Central memory CD8-positive, alpha-beta T cell (primary cell): ENCODE measurements at regions not wholly inside any gene's neighbourhood (a gene's known extent, or its start where the extent isn't known, plus 50 kb on each side); places are given as distances from the start of the nearest gene placed in this dataset.
"Not testable (repeated sequence)": the region's sequence is repeated elsewhere in the genome, so short reads cannot be mapped to it uniquely, and the experiment has no call there.

ENCODE experiments used
- ATAC-seq: fragments of 150-1000 bp; cut with Tn5 transposase; replicated peaks from 2 replicates; pipeline ENCODE4 v1.10.0; 2022; ENCODE audit warnings: mild to moderate bottlenecking, moderate FRiP score, moderate number of reproducible peaks; ENCODE audit not compliant: poor library complexity, severe bottlenecking; ENCODE audit errors: extremely low read depth
- DNase-seq, 2 donors: peaks; one replicate each; pipeline ENCODE4 v3.0.0; 2021; ENCODE audit warnings: low spot score in 2 of 2
- H3K27ac Mint-ChIP-seq: one replicate; pipeline ENCODE4 v1.8.0; 2022; ENCODE audit warnings: low read depth, mild to moderate bottlenecking, moderate library complexity, mixed read lengths
- H3K27me3 Mint-ChIP-seq: one replicate; pipeline ENCODE4 v1.8.0; 2022; ENCODE audit warnings: mixed read lengths
- H3K36me3 Mint-ChIP-seq: one replicate; pipeline ENCODE4 v1.8.0; 2022; ENCODE audit warnings: mild to moderate bottlenecking, moderate library complexity, mixed read lengths; ENCODE audit not compliant: insufficient read depth
- H3K4me1 Mint-ChIP-seq: one replicate; pipeline ENCODE4 v1.8.0; 2022; ENCODE audit warnings: mixed read lengths
- H3K4me3 Mint-ChIP-seq: one replicate; pipeline ENCODE4 v1.8.0; 2022; ENCODE audit warnings: mild to moderate bottlenecking, moderate library complexity, mixed read lengths
- H3K9me3 Mint-ChIP-seq: one replicate; pipeline ENCODE4 v1.8.0; 2022; ENCODE audit warnings: mixed read lengths

DNA sequence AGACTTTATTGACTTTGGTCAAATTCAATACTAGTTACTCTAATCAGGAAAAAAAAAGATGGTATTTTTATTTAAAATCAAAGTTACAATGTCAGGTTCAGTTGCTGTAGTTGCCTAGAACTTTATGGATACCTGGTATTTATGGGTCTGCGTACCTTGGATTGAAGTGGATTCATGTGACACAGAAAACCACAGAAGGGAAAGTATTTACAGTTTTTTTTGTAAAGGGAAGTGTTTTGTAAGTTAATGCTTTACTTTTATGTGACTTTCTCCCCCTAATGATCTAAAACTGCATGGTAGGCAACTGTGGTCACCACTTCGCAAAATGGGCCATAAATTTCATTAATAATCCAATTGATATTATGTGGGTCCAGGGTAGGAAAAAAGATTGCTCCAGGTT lies 65.2 kb upstream of the ADA2 start:
- no peak overlapping the region for H3K4me3 Mint-ChIP-seq
- H3K27ac Mint-ChIP-seq = no peak overlapping the region
- no peaks in the 10 kb centered on the region for H3K9me3 Mint-ChIP-seq
- H3K4me1 Mint-ChIP-seq = peaks cover 6% of the 10 kb centered on the region
- ATAC-seq (no peak), DNase-seq (no peak)
- H3K36me3 Mint-ChIP-seq = no peaks in the 10 kb centered on the region
- H3K27me3 Mint-ChIP-seq = peaks cover 33% of the 10 kb centered on the region

DNA sequence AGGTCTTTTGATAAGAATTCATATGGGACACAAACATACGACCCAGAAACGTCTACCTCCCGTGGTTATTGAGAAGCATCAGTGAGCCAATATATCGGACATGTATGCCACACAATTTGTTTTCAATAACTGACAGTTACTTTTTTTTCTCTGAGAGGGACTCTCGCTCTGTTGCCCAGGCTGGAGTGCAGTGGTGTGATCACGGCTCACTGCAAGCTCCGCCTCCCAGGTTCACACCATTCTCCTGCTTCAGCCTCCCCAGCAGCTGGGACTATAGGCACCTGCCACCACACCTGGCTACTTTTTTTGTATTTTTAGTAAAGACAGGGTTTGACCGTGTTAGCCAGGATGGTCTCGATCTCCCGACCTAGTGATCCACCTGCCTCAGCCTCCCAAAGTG lies 64.6 kb upstream of the ADA2 start:
- H3K4me3 Mint-ChIP-seq, DNase-seq, H3K27ac Mint-ChIP-seq, H3K4me1 Mint-ChIP-seq, ATAC-seq, H3K36me3 Mint-ChIP-seq, H3K9me3 Mint-ChIP-seq: not testable (repeated sequence)
- H3K27me3 Mint-ChIP-seq = peaks cover 27% of the 10 kb centered on the region

DNA sequence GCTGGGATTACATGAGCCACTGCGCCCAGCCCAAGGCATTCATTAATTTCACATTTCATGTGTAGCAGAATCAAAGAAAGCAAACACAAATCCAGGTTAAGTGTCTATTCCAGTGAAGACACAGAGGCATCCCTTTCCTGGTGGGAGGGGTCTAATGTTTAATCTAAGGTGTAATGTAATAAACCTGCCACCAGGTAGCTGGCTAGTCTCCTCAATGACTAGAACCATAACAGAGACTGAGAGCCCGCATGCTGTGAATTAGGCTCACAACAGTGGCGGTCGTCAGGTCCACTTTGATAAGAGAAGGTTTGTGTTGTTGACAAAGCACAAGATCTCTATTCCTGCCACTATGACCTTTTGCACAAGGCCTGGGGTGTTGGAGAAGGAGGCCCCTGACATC lies 64.2 kb upstream of the ADA2 start:
- Mint-ChIP-seq H3K36me3 (no peaks in the 10 kb centered on the region), H3K4me1 (peaks cover 6% of the 10 kb centered on the region), H3K4me3 (no peak overlapping the region)

DNA sequence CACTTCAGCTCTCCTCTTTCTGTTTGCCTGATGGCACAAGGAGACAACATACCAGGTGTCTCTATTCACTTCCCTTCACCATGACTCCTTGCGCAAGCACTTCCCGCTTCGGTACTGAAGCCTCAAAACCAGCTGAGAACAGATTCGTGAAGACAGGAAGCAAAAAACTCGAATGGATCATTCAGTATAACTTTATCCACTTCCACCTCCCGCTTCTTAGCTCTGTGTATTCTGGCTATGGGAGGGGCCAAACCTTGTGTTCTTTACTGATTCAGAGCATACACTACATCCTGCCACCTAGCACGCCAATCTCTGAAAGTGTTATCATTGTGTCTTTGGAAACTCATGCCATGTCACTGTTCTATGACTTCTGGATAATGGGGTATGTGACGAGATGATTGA lies 62.2 kb upstream of the ADA2 start:
- no peak overlapping the region for H3K4me3 Mint-ChIP-seq
- DNase-seq (no peak), ATAC-seq (no peak)
- H3K9me3 Mint-ChIP-seq = no peaks in the 10 kb centered on the region
- no peak overlapping the region for H3K27ac Mint-ChIP-seq
- no peaks in the 10 kb centered on the region for H3K36me3 Mint-ChIP-seq
- peaks cover 8% of the 10 kb centered on the region for H3K27me3 Mint-ChIP-seq
- H3K4me1 Mint-ChIP-seq = peaks cover 6% of the 10 kb centered on the region

More for the DNA sequence above, 64.2 kb upstream of the ADA2 start:
- ATAC-seq (no peak), DNase-seq (no peak)
- no peak overlapping the region for H3K27ac Mint-ChIP-seq
- H3K27me3 Mint-ChIP-seq = peaks cover 23% of the 10 kb centered on the region
- no peaks in the 10 kb centered on the region for H3K9me3 Mint-ChIP-seq

DNA sequence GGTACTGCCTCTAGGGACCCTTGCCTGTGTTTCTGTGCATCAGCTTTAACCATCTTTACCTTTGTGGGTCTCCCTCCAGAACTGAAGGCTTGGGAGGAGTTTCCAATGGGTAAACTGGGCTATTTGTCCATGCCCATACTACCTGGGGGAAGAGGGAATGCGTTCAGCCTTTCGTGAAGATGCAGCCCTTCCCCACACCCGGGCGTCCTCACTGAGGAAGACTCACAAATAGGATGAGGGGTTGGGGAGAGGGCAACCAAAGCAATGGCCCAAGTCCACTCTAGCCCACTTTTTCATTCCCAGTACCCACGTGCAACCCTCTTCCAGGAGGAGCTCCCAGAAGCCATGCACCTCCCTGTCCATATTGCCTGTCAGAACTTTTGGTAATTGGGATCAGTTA lies 61.8 kb upstream of the ADA2 start:
- H3K4me1 Mint-ChIP-seq = peaks cover 6% of the 10 kb centered on the region
- H3K36me3 Mint-ChIP-seq = no peaks in the 10 kb centered on the region
- peaks cover 4% of the 10 kb centered on the region for H3K27me3 Mint-ChIP-seq
- DNase-seq = no peak
- H3K9me3 Mint-ChIP-seq = no peaks in the 10 kb centered on the region
- H3K27ac Mint-ChIP-seq = no peak overlapping the region
- H3K4me3 Mint-ChIP-seq = no peak overlapping the region
- no peak for ATAC-seq

DNA sequence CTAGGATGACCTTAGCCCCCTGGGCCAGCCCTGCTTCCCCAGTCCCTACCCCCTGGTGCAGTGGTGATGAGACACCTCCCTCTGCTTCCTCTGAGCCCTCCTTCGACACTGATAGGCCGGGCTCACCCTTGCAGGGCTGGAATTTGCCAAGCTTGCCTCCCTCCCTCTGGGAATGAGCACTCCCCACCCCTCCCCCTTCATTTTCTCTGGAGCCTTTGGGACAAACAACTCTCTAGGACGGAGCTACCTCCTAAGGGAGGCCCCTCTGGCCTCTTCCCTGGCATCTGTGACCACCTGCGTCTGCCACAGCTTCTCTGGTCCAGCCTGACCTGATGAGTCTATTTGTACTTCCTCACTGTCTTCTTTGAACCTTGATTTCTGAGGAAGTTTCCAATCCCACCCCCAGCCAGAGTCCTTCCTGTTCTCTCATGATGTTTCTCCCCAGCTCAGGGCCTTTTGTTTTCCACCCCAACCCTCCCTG lies 53.3 kb upstream of the ADA2 start:
- no peak overlapping the region for H3K4me3 Mint-ChIP-seq
- no peak for ATAC-seq
- no peaks in the 10 kb centered on the region for H3K9me3 Mint-ChIP-seq
- DNase-seq = no peak
- peaks cover 6% of the 10 kb centered on the region for H3K4me1 Mint-ChIP-seq
- no peak overlapping the region for H3K27ac Mint-ChIP-seq
- no peaks in the 10 kb centered on the region for H3K27me3 Mint-ChIP-seq
- no peaks in the 10 kb centered on the region for H3K36me3 Mint-ChIP-seq

DNA sequence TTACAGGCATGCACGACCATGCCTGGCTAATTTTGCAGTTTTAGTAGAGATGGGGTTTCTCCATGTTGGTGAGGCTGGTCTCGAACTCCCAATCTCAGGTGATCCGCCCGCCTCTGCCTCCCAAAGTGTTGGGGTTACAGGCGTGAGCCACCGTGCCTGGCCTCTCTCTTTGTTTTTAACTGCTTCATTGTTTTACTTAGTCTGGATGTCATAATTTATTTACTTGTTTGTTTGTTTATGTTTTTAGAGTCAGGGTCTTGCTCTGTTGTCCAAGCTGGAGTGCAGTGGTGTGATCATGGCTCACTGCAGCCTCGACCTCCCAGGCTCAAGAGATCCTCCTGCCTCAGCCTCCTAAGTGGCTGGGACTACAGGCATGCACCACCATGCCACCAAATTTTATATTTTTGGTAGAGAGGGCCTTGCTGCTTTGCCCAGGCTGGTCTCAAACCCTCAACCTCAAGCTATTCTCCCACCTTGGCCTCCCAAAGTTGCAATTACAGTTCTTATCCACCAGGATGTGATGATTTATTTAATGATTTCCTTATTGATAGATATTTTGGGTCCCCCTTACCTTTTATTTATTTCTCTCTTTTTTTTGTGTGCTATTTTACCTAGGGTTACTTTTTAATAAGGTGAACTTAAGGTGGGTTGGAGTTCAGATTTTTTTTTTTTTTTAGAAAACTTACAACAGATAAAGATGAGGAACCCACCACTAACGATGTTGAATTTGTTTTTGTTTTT lies 52.6 kb upstream of the ADA2 start:
- Mint-ChIP-seq H3K27me3 (no peaks in the 10 kb centered on the region), H3K27ac (no peak overlapping the region), H3K9me3 (no peaks in the 10 kb centered on the region), H3K36me3 (no peaks in the 10 kb centered on the region), H3K4me3 (no peak overlapping the region), H3K4me1 (peaks cover 6% of the 10 kb centered on the region)
- no peak for DNase-seq
- ATAC-seq = no peak

DNA sequence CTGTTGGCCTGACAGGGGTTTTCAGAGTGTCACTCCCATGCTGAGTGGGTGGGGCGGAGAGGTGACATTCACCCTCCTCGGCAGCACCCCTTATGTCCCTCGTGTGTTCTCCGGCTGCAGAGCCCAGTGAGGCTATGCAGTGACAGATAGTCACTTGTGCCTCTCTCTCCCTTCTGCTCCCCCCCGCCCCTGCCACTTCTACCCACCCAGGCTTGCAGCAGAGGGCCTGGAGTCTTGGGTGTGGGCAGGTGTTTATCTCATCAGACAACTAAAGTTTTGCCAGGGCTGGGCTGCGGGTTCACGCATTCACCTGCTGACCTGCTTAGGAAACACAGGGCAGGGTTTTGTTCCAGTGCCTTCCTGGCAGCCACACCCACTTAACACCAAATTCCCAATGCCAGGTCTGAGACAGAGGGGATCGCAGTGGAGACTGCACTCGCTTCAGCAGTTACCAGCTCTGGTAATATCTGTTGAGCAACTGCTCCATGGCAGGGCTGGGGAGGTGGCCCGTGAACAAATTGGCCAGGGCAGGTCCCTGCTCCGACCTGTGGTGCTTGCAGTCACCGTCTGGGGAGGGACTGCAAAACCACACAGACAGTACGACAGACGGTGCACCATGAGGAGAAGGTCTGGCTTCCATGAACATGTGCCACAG lies 50.5 kb upstream of the ADA2 start:
- H3K4me1 Mint-ChIP-seq = peaks cover 6% of the 10 kb centered on the region
- no peak overlapping the region for H3K4me3 Mint-ChIP-seq
- DNase-seq (no peak), ATAC-seq (no peak)
- H3K36me3 Mint-ChIP-seq = peaks cover 2% of the 10 kb centered on the region
- H3K27ac Mint-ChIP-seq = peak overlapping the region; percentile 19
- H3K27me3 Mint-ChIP-seq = no peaks in the 10 kb centered on the region
- H3K9me3 Mint-ChIP-seq = no peaks in the 10 kb centered on the region

DNA sequence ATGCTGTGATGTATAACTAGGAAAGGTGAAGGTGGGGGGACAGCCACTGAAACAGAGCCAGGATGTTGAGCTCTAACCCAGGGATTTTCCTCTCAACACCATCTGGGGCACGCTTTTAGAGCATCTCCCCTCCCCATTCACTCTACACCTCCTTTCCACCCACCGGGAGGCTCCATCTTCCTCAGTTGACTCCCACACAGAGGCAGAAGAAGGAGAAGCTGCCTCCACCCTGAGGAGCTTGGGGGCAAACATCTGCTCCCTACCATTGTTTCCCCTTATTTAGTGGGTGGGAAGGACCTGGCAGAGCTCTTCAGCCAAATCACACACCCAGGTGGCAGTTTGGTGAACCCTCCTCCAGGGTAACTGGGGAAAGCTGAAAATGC lies 50.0 kb upstream of the ADA2 start:
- no peak overlapping the region for H3K4me3 Mint-ChIP-seq
- peaks cover 2% of the 10 kb centered on the region for H3K36me3 Mint-ChIP-seq
- DNase-seq (no peak), ATAC-seq (no peak)
- peaks cover 6% of the 10 kb centered on the region for H3K4me1 Mint-ChIP-seq
- H3K27ac Mint-ChIP-seq = no peak overlapping the region
- H3K27me3 Mint-ChIP-seq = no peaks in the 10 kb centered on the region
- no peaks in the 10 kb centered on the region for H3K9me3 Mint-ChIP-seq
